HUES6 (cell line): ENCODE measurements at regions not wholly inside any gene's neighbourhood (a gene's known extent, or its start where the extent isn't known, plus 50 kb on each side); places are given as distances from the start of the nearest gene placed in this dataset.

Experiments
- H3K27ac ChIP-seq: 2 replicates; pipeline ENCODE4 v1.7.0; 2013; ENCODE audit warnings: low read depth, mild to moderate bottlenecking, low read length, inconsistent platforms
- H3K27me3 ChIP-seq: 2 replicates; pipeline ENCODE4 v1.6.1; 2013; ENCODE audit warnings: low read length; ENCODE audit not compliant: control insufficient read depth, insufficient read depth
- H3K36me3 ChIP-seq: 2 replicates; pipeline ENCODE4 v1.6.1; 2013; ENCODE audit warnings: low read length; ENCODE audit not compliant: control insufficient read depth, insufficient read depth
- H3K4me1 ChIP-seq: 2 replicates; pipeline ENCODE4 v1.6.1; 2013; ENCODE audit warnings: low read length; ENCODE audit not compliant: control insufficient read depth, insufficient read depth
- H3K4me3 ChIP-seq: 2 replicates; pipeline ENCODE4 v1.5.1; 2013; ENCODE audit warnings: low read depth, low read length
- H3K9ac ChIP-seq: one replicate; pipeline ENCODE4 v1.6.1; 2013; ENCODE audit warnings: mild to moderate bottlenecking, low read length
- H3K9me3 ChIP-seq: 2 replicates; pipeline ENCODE4 v1.6.1; 2013; ENCODE audit warnings: low read depth, low read length; ENCODE audit not compliant: control insufficient read depth, insufficient read depth

GRCh38 chr1:199751962-199752687, 275.4 kb upstream of the NR5A2 start:
- H3K27me3 ChIP-seq, result no peaks in the 10 kb centered on the region
- H3K27ac ChIP-seq, result no peak overlapping the region
- peaks cover 4% of the 10 kb centered on the region; the same call in 1 of the 2 replicates for H3K4me1 ChIP-seq
- H3K4me3 ChIP-seq, result no peak overlapping the region
- H3K9ac ChIP-seq, result no peak overlapping the region
- no peaks in the 10 kb centered on the region for H3K36me3 ChIP-seq
- peaks cover 3% of the 10 kb centered on the region for H3K9me3 ChIP-seq

- H3K27ac ChIP-seq, result no peak overlapping the region
- H3K4me3 ChIP-seq, result no peak overlapping the region
- H3K36me3 ChIP-seq, result no peaks in the 10 kb centered on the region
- H3K9ac ChIP-seq, result no peak overlapping the region
- peaks cover 3% of the 10 kb centered on the region for H3K9me3 ChIP-seq
- H3K4me1 ChIP-seq, result peaks cover 2% of the 10 kb centered on the region; the same call in 1 of the 2 replicates
- no peaks in the 10 kb centered on the region for H3K27me3 ChIP-seq
Measured at GRCh38 chr1:199752688-199753027, 274.9 kb upstream of the NR5A2 start.

- Histone ChIP-seq H3K36me3 (no peaks in the 10 kb centered on the region), H3K9me3 (peaks cover 3% of the 10 kb centered on the region), H3K4me3 (no peak overlapping the region), H3K27me3 (no peaks in the 10 kb centered on the region), H3K27ac (no peak overlapping the region), H3K9ac (no peak overlapping the region), H3K4me1 (no peaks in the 10 kb centered on the region)
Measured at GRCh38 chr1:199753513-199753912, 274.0 kb upstream of the NR5A2 start.

- Histone ChIP-seq H3K27ac (no peak overlapping the region), H3K27me3 (no peaks in the 10 kb centered on the region), H3K36me3 (no peaks in the 10 kb centered on the region), H3K4me3 (no peak overlapping the region), H3K4me1 (peaks cover 8% of the 10 kb centered on the region), H3K9me3 (peaks cover 3% of the 10 kb centered on the region), H3K9ac (no peak overlapping the region)
Measured at GRCh38 chr1:199756066-199756465, 271.4 kb upstream of the NR5A2 start.

- H3K9me3 ChIP-seq, result no peaks in the 10 kb centered on the region
- H3K4me1 ChIP-seq, result peaks cover 12% of the 10 kb centered on the region
- H3K36me3 ChIP-seq, result no peaks in the 10 kb centered on the region
- H3K27me3 ChIP-seq, result no peaks in the 10 kb centered on the region
- no peak overlapping the region for H3K27ac ChIP-seq
- no peak overlapping the region for H3K4me3 ChIP-seq
- H3K9ac ChIP-seq, result no peak overlapping the region
Measured at GRCh38 chr1:199758626-199759255, 268.8 kb upstream of the NR5A2 start.

GRCh38 chr1:199759268-199759730, 268.2 kb upstream of the NR5A2 start:
- no peaks in the 10 kb centered on the region for H3K36me3 ChIP-seq
- H3K4me1 ChIP-seq, result peaks cover 12% of the 10 kb centered on the region
- no peak overlapping the region; the same call in 1 of the 2 replicates for H3K4me3 ChIP-seq
- no peaks in the 10 kb centered on the region for H3K9me3 ChIP-seq
- H3K27me3 ChIP-seq, result no peaks in the 10 kb centered on the region
- no peak overlapping the region for H3K9ac ChIP-seq
- no peak overlapping the region for H3K27ac ChIP-seq

GRCh38 chr1:199762572-199762971, 264.9 kb upstream of the NR5A2 start:
- no peaks in the 10 kb centered on the region for H3K27me3 ChIP-seq
- no peak overlapping the region for H3K9ac ChIP-seq
- no peak overlapping the region for H3K27ac ChIP-seq
- peaks cover 12% of the 10 kb centered on the region for H3K4me1 ChIP-seq
- peaks cover 12% of the 10 kb centered on the region for H3K9me3 ChIP-seq
- no peak overlapping the region for H3K4me3 ChIP-seq
- H3K36me3 ChIP-seq, result no peaks in the 10 kb centered on the region

- no peaks in the 10 kb centered on the region for H3K36me3 ChIP-seq
- no peak overlapping the region for H3K27ac ChIP-seq
- no peak overlapping the region for H3K4me3 ChIP-seq
- peaks cover 3% of the 10 kb centered on the region; the same call in 1 of the 2 replicates for H3K4me1 ChIP-seq
- H3K9me3 ChIP-seq, result peaks cover 12% of the 10 kb centered on the region
- no peak overlapping the region for H3K9ac ChIP-seq
- H3K27me3 ChIP-seq, result no peaks in the 10 kb centered on the region
Measured at GRCh38 chr1:199766218-199766792, 261.2 kb upstream of the NR5A2 start.

- peaks cover 12% of the 10 kb centered on the region for H3K9me3 ChIP-seq
- no peak overlapping the region for H3K4me3 ChIP-seq
- H3K27ac ChIP-seq, result no peak overlapping the region
- no peaks in the 10 kb centered on the region for H3K27me3 ChIP-seq
- no peak overlapping the region for H3K9ac ChIP-seq
- H3K36me3 ChIP-seq, result no peaks in the 10 kb centered on the region
- no peaks in the 10 kb centered on the region for H3K4me1 ChIP-seq
Measured at GRCh38 chr1:199767700-199768099, 259.8 kb upstream of the NR5A2 start.

GRCh38 chr1:199774433-199775089, 252.9 kb upstream of the NR5A2 start:
- no peak overlapping the region for H3K9ac ChIP-seq
- H3K9me3 ChIP-seq, result no peaks in the 10 kb centered on the region

More at GRCh38 chr1:199774433-199775089, 252.9 kb upstream of the NR5A2 start:
- Histone ChIP-seq H3K27me3 (no peaks in the 10 kb centered on the region), H3K36me3 (no peaks in the 10 kb centered on the region), H3K4me1 (no peaks in the 10 kb centered on the region), H3K4me3 (no peak overlapping the region), H3K27ac (no peak overlapping the region)
